Testis (tissue), 2 donors: ENCODE measurements at regions not wholly inside any gene's neighbourhood (a gene's known extent, or its start where the extent isn't known, plus 50 kb on each side); places are given as distances from the start of the nearest gene placed in this dataset.

Experiments used
- DNase-seq: peaks from one replicate; pipeline ENCODE4 v3.0.0-alpha.2; 2019
- H3K27ac ChIP-seq, 2 donors: fragments of 200-600 bp; sonication (generic); one replicate each; pipeline ENCODE4 v1.5.1; 2019
- H3K27me3 ChIP-seq: fragments of 200-600 bp; sonication (generic); one replicate; pipeline ENCODE4 v1.5.1; 2019
- H3K36me3 ChIP-seq: fragments of 200-600 bp; sonication (generic); one replicate; pipeline ENCODE4 v1.5.1; 2017; ENCODE audit warnings: low read depth; ENCODE audit errors: missing control alignments
- H3K4me1 ChIP-seq: fragments of 200-600 bp; sonication (generic); one replicate; pipeline ENCODE4 v1.5.1; 2019
- H3K4me3 ChIP-seq, 2 donors: fragments of 200-600 bp; sonication (generic); one replicate each; pipeline ENCODE4 v1.5.1; 2017 to 2019
- H3K9me3 ChIP-seq: fragments of 200-600 bp; sonication (generic); one replicate; pipeline ENCODE4 v1.5.1; 2017
- CTCF ChIP-seq, 3 experiments: fragments of 450-650 bp in 2 of 3; fragments of 200-600 bp in 1 of 3; sonication (generic) in 1 of 3; IDR thresholded peaks; one replicate each; pipeline ENCODE4 v1.5.1; 2016 to 2019; ENCODE audit warnings: antibody characterized with exemption in 3 of 3, mild to moderate bottlenecking in 2 of 3, moderate library complexity in 1 of 3
- POLR2A ChIP-seq: fragments of 450-650 bp; IDR thresholded peaks from one replicate; pipeline ENCODE4 v1.6.1; 2017; ENCODE audit warnings: antibody characterized with exemption, mild to moderate bottlenecking, moderate library complexity
- whole genome bisulfite sequencing, 2 donors: methylation state at CpG; one replicate each; pipeline ENCODE4 v1.1.5; 2018; 5-methylcytosine and 5-hydroxymethylcytosine counted together
- intact Hi-C: fragments of 100-400 bp; cut with DNase I; formaldehyde crosslinking; loops from one replicate; pipeline ENCODE4 v1.15.1; 2023; ENCODE audit warnings: low total_unique reads

- Histone ChIP-seq H3K36me3 (no peaks in the 10 kb centered on the region), H3K4me1 (peaks cover 15% of the 10 kb centered on the region), H3K4me3 (no peak overlapping the region), H3K9me3 (no peaks in the 10 kb centered on the region), H3K27ac (no peak overlapping the region), H3K27me3 (no peaks in the 10 kb centered on the region)
- 66 to 75% methylated on average over 11 of the region's 11 CpGs for WGBS, 2 donors
- intact Hi-C loops = no loop called here
- DNase-seq = peak; percentile 56
- no peak for TF ChIP-seq POLR2A
- TF ChIP-seq CTCF (IDR thresholded peaks at IDR 0.05) = peak in 1 of 3 experiments; percentile 6
These were observed 65.0 kb upstream of the FGFR2 start for GRCh38 chr10:121662945-121663917.

- intact Hi-C loops = no loop called here
- Histone ChIP-seq H3K27me3 (no peaks in the 10 kb centered on the region), H3K4me1 (peaks cover 8% of the 10 kb centered on the region), H3K4me3 (no peak overlapping the region), H3K36me3 (no peaks in the 10 kb centered on the region), H3K9me3 (no peaks in the 10 kb centered on the region), H3K27ac (no peak overlapping the region)
- DNase-seq = no peak
- 87 to 89% methylated on average over 10 to 13 of the region's 13 CpGs for WGBS, 2 donors
- TF ChIP-seq CTCF (IDR thresholded peaks at IDR 0.05) (no peak), POLR2A (no peak)
These were observed 64.3 kb upstream of the FGFR2 start for GRCh38 chr10:121662531-121662930.

DNA sequence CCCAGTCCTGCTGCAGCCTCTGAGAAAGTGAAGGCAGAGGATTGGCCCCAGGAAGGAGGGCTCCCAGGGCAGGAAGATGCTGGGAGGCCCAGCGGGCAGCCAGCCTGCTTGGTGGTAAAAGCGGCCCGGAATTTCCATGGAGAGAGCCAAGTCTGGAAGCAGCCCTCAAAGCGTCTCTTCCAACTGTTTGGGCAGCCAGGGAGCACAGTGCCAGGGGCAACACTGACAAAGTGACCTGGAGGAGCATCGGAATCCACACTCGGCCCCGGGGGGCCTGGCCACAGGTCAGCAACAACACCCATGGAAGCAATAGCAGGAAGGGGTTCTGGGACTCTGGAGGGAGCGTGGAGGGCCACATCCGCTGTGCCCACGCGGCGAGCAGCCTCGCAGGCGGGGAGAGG lies 63.2 kb upstream of the FGFR2 start:
- WGBS, 2 donors = 77 to 87% methylated on average over 12 to 14 of the region's 14 CpGs
- Histone ChIP-seq H3K9me3 (no peaks in the 10 kb centered on the region), H3K4me3 (no peak overlapping the region), H3K36me3 (no peaks in the 10 kb centered on the region), H3K27ac (no peak overlapping the region), H3K27me3 (no peaks in the 10 kb centered on the region), H3K4me1 (peaks cover 6% of the 10 kb centered on the region)
- DNase-seq = no peak
- intact Hi-C loops = no loop called here
- TF ChIP-seq CTCF (IDR thresholded peaks at IDR 0.05) = no peak
- TF ChIP-seq POLR2A = no peak

GRCh38 chr10:121659236-121659635 lies 61.0 kb upstream of the FGFR2 start:
- 88% methylated on average over 10 of the region's 10 CpGs for WGBS, 2 donors

More at GRCh38 chr10:121659236-121659635, 61.0 kb upstream of the FGFR2 start:
- no peak for DNase-seq
- no peak overlapping the region for H3K4me3 ChIP-seq
- no peaks in the 10 kb centered on the region for H3K4me1 ChIP-seq
- TF ChIP-seq CTCF (IDR thresholded peaks at IDR 0.05) = no peak
- no peak for TF ChIP-seq POLR2A
- H3K27ac ChIP-seq = no peak overlapping the region
- H3K36me3 ChIP-seq = no peaks in the 10 kb centered on the region
- intact Hi-C loops = no loop called here
- H3K27me3 ChIP-seq = no peaks in the 10 kb centered on the region
- no peaks in the 10 kb centered on the region for H3K9me3 ChIP-seq
